GM12878 (cell line): ENCODE measurements at regions not wholly inside any gene's neighbourhood (a gene's known extent, or its start where the extent isn't known, plus 50 kb on each side); places are given as distances from the start of the nearest gene placed in this dataset.

Experiments
- ATAC-seq: fragments of 200-7000 bp; cut with Tn5 transposase; 3 replicates; pipeline ENCODE4 v1.9.1; 2020; ENCODE audit warnings: mild to moderate bottlenecking, moderate library complexity
- BruUV-seq: library from RNA; stranded (reverse); fragments of 400-500 nt; replicated peaks from 2 replicates; lab custom pipeline; 2021; lab: Mats Ljungman, UMichigan
- CTCF ChIA-PET: fragments of 300-600 bp; sonication (Branson Sonifier 250); formaldehyde crosslinking; extraction: SDS; loops from one replicate; lab custom pipeline; 2021; ENCODE audit warnings: inconsistent platforms; lab: Yijun Ruan, JAX
- POLR2A ChIA-PET: fragments of 350-600 bp; formaldehyde crosslinking; extraction: SDS; loops from one replicate; lab custom pipeline; 2021; ENCODE audit warnings: inconsistent platforms; lab: Charles Lee
- RAD21 ChIA-PET: fragments of 300-600 bp; sonication (Branson Sonifier 250); formaldehyde crosslinking; loops from one replicate; lab custom pipeline; 2023; ENCODE audit warnings: antibody characterized with exemption; ENCODE audit not compliant: unreplicated experiment; lab: Charles Lee
- SMC1A ChIA-PET: fragments of 300-600 bp; sonication (Branson Sonifier 250); formaldehyde crosslinking; loops from one replicate; lab custom pipeline; 2023; ENCODE audit not compliant: unreplicated experiment, uncharacterized antibody; lab: Charles Lee
- DNase-seq: peaks from one replicate; pipeline ENCODE4 v3.0.0-alpha.2; 2011; ENCODE audit warnings: low read depth, low spot score
- FAIRE-seq: peaks from 3 replicates; lab custom pipeline; 2011; peaks lifted over from hg19 to GRCh38; lab: Jason Lieb, UNC
- H2AFZ ChIP-seq: 2 replicates; pipeline ENCODE4 v1.6.0; 2011; ENCODE audit warnings: low read depth, low read length, control low read depth; ENCODE audit not compliant: control insufficient read depth
- H3K27ac ChIP-seq: 2 replicates; pipeline ENCODE4 v1.5.1; 2011; ENCODE audit warnings: control low read depth; ENCODE audit not compliant: control insufficient read depth, insufficient read depth
- H3K27me3 ChIP-seq, 2 experiments: replicated peaks in 1 of 2; 2 replicates each; pipeline versions ENCODE4 v1.6.0 to v1.6.1; 2011; ENCODE audit warnings: low read length in 1 of 2; ENCODE audit not compliant: control insufficient read depth in 2 of 2, insufficient read depth in 2 of 2
- H3K36me3 ChIP-seq, 2 experiments: 2 replicates each; pipeline ENCODE4 v1.5.1; 2011; ENCODE audit warnings: low read length in 1 of 2; ENCODE audit not compliant: control insufficient read depth in 2 of 2, insufficient read depth in 2 of 2
- H3K4me1 ChIP-seq: 2 replicates; pipeline ENCODE4 v1.6.1; 2011; ENCODE audit warnings: mild to moderate bottlenecking, low read length, moderate library complexity, mixed read lengths; ENCODE audit not compliant: control insufficient read depth, insufficient read depth
- H3K4me2 ChIP-seq: 2 replicates; pipeline ENCODE4 v1.6.0; 2011; ENCODE audit warnings: control low read depth; ENCODE audit not compliant: control insufficient read depth, insufficient read depth
- H3K4me3 ChIP-seq: fragments of 200-600 bp; sonication (generic); 2 replicates; pipeline ENCODE4 v1.5.1; 2016
- H3K79me2 ChIP-seq: 2 replicates; pipeline ENCODE4 v1.6.0; 2011; ENCODE audit warnings: low read length; ENCODE audit not compliant: control insufficient read depth, insufficient read depth
- H3K9ac ChIP-seq: 2 replicates; pipeline ENCODE4 v1.8.0; 2011; ENCODE audit warnings: low read length, control low read depth, mixed read lengths; ENCODE audit not compliant: control insufficient read depth, insufficient read depth
- H3K9me3 ChIP-seq: replicated peaks from 3 replicates; pipeline ENCODE4 v1.5.1; 2011; ENCODE audit warnings: mild to moderate bottlenecking, low read length; ENCODE audit not compliant: control insufficient read depth, insufficient read depth
- H4K20me1 ChIP-seq: 2 replicates; pipeline ENCODE4 v1.6.0; 2011; ENCODE audit not compliant: control insufficient read depth, insufficient read depth
- BCL11A ChIP-seq: IDR thresholded peaks from 2 replicates; pipeline ENCODE4 v1.6.1; 2011; ENCODE audit warnings: low read depth, low read length
- BRCA1 ChIP-seq: IDR thresholded peaks from 2 replicates; pipeline ENCODE4 v1.6.1; 2011; ENCODE audit warnings: low read depth, low read length, improper control_type of control experiment
- CHD1 ChIP-seq: IDR thresholded peaks from 2 replicates; pipeline ENCODE4 v1.6.1; 2012; ENCODE audit warnings: low read depth, low read length, improper control_type of control experiment
- CTCF ChIP-seq, 3 experiments: IDR thresholded peaks in 2 of 3; conservative IDR thresholded peaks in 1 of 3; 2 replicates each; pipeline ENCODE4 v1.5.1; 2011; ENCODE audit warnings: low read depth in 3 of 3, low read length in 3 of 3, mild to moderate bottlenecking in 3 of 3, control low read depth in 2 of 3, moderate library complexity in 2 of 3, inconsistent platforms in 1 of 3, mixed read lengths in 1 of 3; ENCODE audit not compliant: control insufficient read depth in 2 of 3, insufficient read depth in 1 of 3; ENCODE audit errors: extremely low read depth in 1 of 3
- HCFC1 ChIP-seq: fragments of 150-350 bp; IDR thresholded peaks from 2 replicates; pipeline ENCODE4 v1.6.1; 2014; ENCODE audit warnings: low read length
- IKZF2 ChIP-seq, 2 experiments: fragments of 450-650 bp; IDR thresholded peaks; 2 replicates each; pipeline ENCODE4 v1.6.1; 2017; ENCODE audit warnings: mild to moderate bottlenecking in 2 of 2, moderate library complexity in 2 of 2
- MLLT1 ChIP-seq: fragments of 450-650 bp; IDR thresholded peaks from 2 replicates; pipeline ENCODE4 v1.6.1; 2016; ENCODE audit warnings: mild to moderate bottlenecking
- MTA3 ChIP-seq: IDR thresholded peaks from 2 replicates; pipeline ENCODE4 v1.6.1; 2012; ENCODE audit warnings: low read length, inconsistent platforms, borderline replicate concordance
- NBN ChIP-seq: fragments of 450-650 bp; IDR thresholded peaks from 2 replicates; pipeline ENCODE4 v1.6.1; 2016
- NFIC ChIP-seq: IDR thresholded peaks from 2 replicates; pipeline ENCODE4 v1.6.1; 2012; ENCODE audit warnings: low read depth, mild to moderate bottlenecking, inconsistent platforms, low read length, moderate library complexity
- NFXL1 ChIP-seq: fragments of 450-650 bp; IDR thresholded peaks from 2 replicates; pipeline ENCODE4 v1.6.1; 2017; ENCODE audit warnings: antibody characterized with exemption, mild to moderate bottlenecking, borderline replicate concordance
- NKRF ChIP-seq: fragments of 450-650 bp; conservative IDR thresholded peaks from 2 replicates; pipeline ENCODE4 v1.6.1; 2017; ENCODE audit warnings: mild to moderate bottlenecking, moderate library complexity
- SIN3A ChIP-seq: IDR thresholded peaks from 2 replicates; pipeline ENCODE4 v1.6.1; 2012; ENCODE audit warnings: low read depth, low read length, improper control_type of control experiment
- SIX5 ChIP-seq: IDR thresholded peaks from 2 replicates; pipeline ENCODE4 v1.6.1; 2011; ENCODE audit warnings: mild to moderate bottlenecking, low read depth, low read length, moderate library complexity; ENCODE audit not compliant: severe bottlenecking
- SMAD1 ChIP-seq: fragments of 450-650 bp; IDR thresholded peaks from 2 replicates; pipeline ENCODE4 v1.6.1; 2018; ENCODE audit warnings: mild to moderate bottlenecking, low read depth; ENCODE audit not compliant: partially characterized antibody
- SREBF2 ChIP-seq: IDR thresholded peaks from 2 replicates; pipeline ENCODE4 v1.6.1; 2012; ENCODE audit warnings: mild to moderate bottlenecking, low read length
- STAT3 ChIP-seq: IDR thresholded peaks from 2 replicates; pipeline ENCODE4 v1.6.1; 2011; ENCODE audit warnings: low read depth, low read length, improper control_type of control experiment
- ZNF207 ChIP-seq: fragments of 450-650 bp; IDR thresholded peaks from 2 replicates; pipeline ENCODE4 v1.6.1; 2014; ENCODE audit warnings: antibody characterized with exemption, mild to moderate bottlenecking, borderline replicate concordance
- ZNF622 ChIP-seq: fragments of 450-650 bp; IDR thresholded peaks from 2 replicates; pipeline ENCODE4 v1.6.1; 2017; ENCODE audit warnings: mild to moderate bottlenecking, inconsistent platforms
- WGBS: methylation state at CpG from one replicate; pipeline ENCODE4 v1.1.6; 2016; ENCODE audit warnings: low lambda C conversion rate; ENCODE audit not compliant: insufficient replicate concordance, insufficient coverage; ENCODE audit errors: missing lambda C conversion rate; 5-methylcytosine and 5-hydroxymethylcytosine counted together
- in situ Hi-C: fragments of 300-500 bp; cut with MboI; formaldehyde crosslinking; loops from 9 replicates; pipeline ENCODE4 v1.14.3; 2018; ENCODE audit warnings: mixed read lengths
- intact Hi-C: fragments of 100-400 bp; cut with micrococcal nuclease; formaldehyde crosslinking; loops from one replicate; pipeline ENCODE4 v1.14.2; 2022; ENCODE audit not compliant: unreplicated experiment

GRCh38 chr5:33129309-33129708, 311.5 kb upstream of the TARS1 start (continued):
- TF ChIP-seq IKZF2 (IDR thresholded peaks at IDR 0.05) (no peak), STAT3 (no peak), SIX5 (no peak)

- DNase-seq, result no peak
- no peaks in the 10 kb centered on the region for H3K27me3 ChIP-seq
- no peaks in the 10 kb centered on the region for H3K36me3 ChIP-seq
- H3K9me3 ChIP-seq, result no peaks in the 10 kb centered on the region; the same call in 2 of the 3 replicates
- ChIA-PET CTCF (no interaction called here), SMC1A (no interaction called here), RAD21 (no interaction called here), POLR2A (no interaction called here)
- no peak for FAIRE-seq
- no peak overlapping the region for H3K4me3 ChIP-seq
- WGBS, result 0% methylated on average over 1 of the region's 1 CpG
- ATAC-seq, result no peak
- in situ Hi-C loops (no loop called here), intact Hi-C loops (no loop called here)
- H3K4me1 ChIP-seq, result no peaks in the 10 kb centered on the region
- no TSS peak for BruUV-seq
- H3K9ac ChIP-seq, result no peak overlapping the region
- no peaks in the 10 kb centered on the region for H3K79me2 ChIP-seq
- H4K20me1 ChIP-seq, result no peaks in the 10 kb centered on the region
- no peak overlapping the region for H2AFZ ChIP-seq
- no peak overlapping the region for H3K27ac ChIP-seq
- no peak overlapping the region for H3K4me2 ChIP-seq
- TF ChIP-seq HCFC1, result no peak
- no peak for TF ChIP-seq ZNF622
- no peak for TF ChIP-seq CTCF (IDR thresholded peaks at IDR 0.05 in 2 of 3, conservative IDR thresholded peaks at IDR 0.05 in 1 of 3; ENCODE audit: control insufficient read depth in 2 of 3, extremely low read depth in 1 of 3, insufficient read depth in 1 of 3, low read depth in 3 of 3, low read length in 3 of 3)
- TF ChIP-seq BRCA1, result no peak
- no peak for TF ChIP-seq MTA3
- TF ChIP-seq SREBF2, result no peak
- no peak for TF ChIP-seq MLLT1
- no peak for TF ChIP-seq SIN3A
- TF ChIP-seq NBN, result no peak
- no peak for TF ChIP-seq BCL11A
- TF ChIP-seq NKRF, result no peak
- no peak for TF ChIP-seq NFXL1
- TF ChIP-seq SMAD1, result no peak
- no peak for TF ChIP-seq CHD1
- TF ChIP-seq NFIC, result no peak
- no peak for TF ChIP-seq ZNF207
These were observed 304.0 kb upstream of the TARS1 start for GRCh38 chr5:33136785-33137184.
